SK-N-MC (cell line): ENCODE measurements at regions not wholly inside any gene's neighbourhood (a gene's known extent, or its start where the extent isn't known, plus 50 kb on each side); places are given as distances from the start of the nearest gene placed in this dataset.

Source experiments
- EZH2 ChIP-seq: fragments of 200-600 bp; sonication (generic); IDR thresholded peaks from one replicate; pipeline ENCODE4 v1.6.1; 2017; ENCODE audit warnings: antibody characterized with exemption
- POLR2AphosphoS5 ChIP-seq: IDR thresholded peaks from 2 replicates; pipeline ENCODE4 v1.6.1; 2012; ENCODE audit warnings: mild to moderate bottlenecking, low read depth, low read length, borderline replicate concordance

DNA sequence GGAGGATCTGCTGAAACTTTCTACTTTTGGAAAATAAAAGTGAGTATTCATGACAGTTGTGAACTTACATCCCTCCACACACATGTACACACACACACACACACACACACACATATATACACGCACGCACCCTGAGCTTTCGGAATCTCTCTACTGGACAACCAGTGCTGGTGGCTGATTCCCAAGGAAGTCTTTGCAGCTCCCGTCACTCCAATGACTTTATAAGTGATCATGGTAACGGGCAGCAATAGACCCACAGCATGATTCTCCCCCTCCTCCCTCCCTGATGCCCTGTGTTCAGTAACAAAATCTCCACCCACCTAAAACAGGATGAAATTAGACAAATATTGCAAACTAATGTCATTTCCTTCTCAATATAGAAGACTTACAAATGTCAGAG is 364.9 kb downstream of the IRS1 start:
- TF ChIP-seq EZH2 (no peak), POLR2AphosphoS5 (no peak)
